H1 (cell line): ENCODE measurements at regions not wholly inside any gene's neighbourhood (a gene's known extent, or its start where the extent isn't known, plus 50 kb on each side); places are given as distances from the start of the nearest gene placed in this dataset.

ENCODE experiments used
- BCL11A ChIP-seq, 2 experiments: IDR thresholded peaks; one replicate each; pipeline ENCODE4 v1.6.1; 2011; ENCODE audit warnings: low read depth in 2 of 2, low read length in 2 of 2, mild to moderate bottlenecking in 2 of 2
- FOSL1 ChIP-seq: IDR thresholded peaks from 2 replicates; pipeline ENCODE4 v1.6.1; 2011; ENCODE audit warnings: mild to moderate bottlenecking, low read depth, low read length, moderate library complexity; ENCODE audit not compliant: insufficient read depth
- MAX ChIP-seq: IDR thresholded peaks from 2 replicates; pipeline ENCODE4 v1.6.1; 2012; ENCODE audit warnings: inconsistent platforms
- TEAD4 ChIP-seq: IDR thresholded peaks from 2 replicates; pipeline ENCODE4 v1.6.1; 2012; ENCODE audit warnings: low read depth, low read length, inconsistent platforms, mixed read lengths

GRCh38 chr6:51554029-51554428, 533.4 kb downstream of the PKHD1 start (continued):
- TF ChIP-seq FOSL1, result no peak
- no peak for TF ChIP-seq TEAD4
- no peak for TF ChIP-seq MAX
- TF ChIP-seq BCL11A (IDR thresholded peaks at IDR 0.05; ENCODE audit: low read depth in 2 of 2, low read length in 2 of 2), result no peak
- TF ChIP-seq, all 59 proteins: peak for 0
